ENCODE measurements at regions not wholly inside any gene's neighbourhood (a gene's known extent, or its start where the extent isn't known, plus 50 kb on each side); places are given as distances from the start of the nearest gene placed in this dataset.

GRCh38 chr1:191876631-191877030, 281.6 kb upstream of the RGS18 start:
- no peaks in the 10 kb centered on the region for H3K36me3 Mint-ChIP-seq (ENCODE audit: low read depth)
- H3K27ac Mint-ChIP-seq: no peak overlapping the region
- no peak overlapping the region for H3K4me3 Mint-ChIP-seq
- CTCF ChIA-PET: no interaction called here
- H3K9me3 Mint-ChIP-seq: no peaks in the 10 kb centered on the region
- POLR2A ChIA-PET: no interaction called here
- no peaks in the 10 kb centered on the region for H3K4me1 Mint-ChIP-seq
- no peaks in the 10 kb centered on the region for H3K27me3 Mint-ChIP-seq
- DNase-seq: no peak

GRCh38 chr1:191882870-191883269, 275.4 kb upstream of the RGS18 start:
- H3K9me3 Mint-ChIP-seq: no peaks in the 10 kb centered on the region
- H3K4me3 Mint-ChIP-seq: no peak overlapping the region
- no peak overlapping the region for H3K27ac Mint-ChIP-seq
- H3K27me3 Mint-ChIP-seq: no peaks in the 10 kb centered on the region
- DNase-seq: no peak
- ChIA-PET CTCF (no interaction called here), POLR2A (no interaction called here)
- H3K36me3 Mint-ChIP-seq (ENCODE audit: low read depth): no peaks in the 10 kb centered on the region
- no peaks in the 10 kb centered on the region for H3K4me1 Mint-ChIP-seq

- DNase-seq: no peak
- ChIA-PET POLR2A (no interaction called here), CTCF (no interaction called here)
- no peaks in the 10 kb centered on the region for H3K27me3 Mint-ChIP-seq
- H3K4me1 Mint-ChIP-seq: no peaks in the 10 kb centered on the region
- no peaks in the 10 kb centered on the region for H3K36me3 Mint-ChIP-seq (ENCODE audit: low read depth)
- no peak overlapping the region for H3K4me3 Mint-ChIP-seq
- H3K27ac Mint-ChIP-seq: no peak overlapping the region
- no peaks in the 10 kb centered on the region for H3K9me3 Mint-ChIP-seq
Measured at GRCh38 chr1:191886977-191887376, 271.3 kb upstream of the RGS18 start.

GRCh38 chr1:191888996-191889622, 269.2 kb upstream of the RGS18 start:
- H3K36me3 Mint-ChIP-seq (ENCODE audit: low read depth): no peaks in the 10 kb centered on the region
- no peak overlapping the region for H3K4me3 Mint-ChIP-seq
- ChIA-PET CTCF (no interaction called here), POLR2A (no interaction called here)
- no peak overlapping the region for H3K27ac Mint-ChIP-seq
- H3K9me3 Mint-ChIP-seq: no peaks in the 10 kb centered on the region
- H3K4me1 Mint-ChIP-seq: no peaks in the 10 kb centered on the region
- no peak for DNase-seq
- H3K27me3 Mint-ChIP-seq: no peaks in the 10 kb centered on the region

- Mint-ChIP-seq H3K36me3 (ENCODE audit: low read depth) (no peaks in the 10 kb centered on the region), H3K4me3 (no peak overlapping the region), H3K9me3 (no peaks in the 10 kb centered on the region), H3K27ac (no peak overlapping the region), H3K27me3 (no peaks in the 10 kb centered on the region), H3K4me1 (no peaks in the 10 kb centered on the region)
- no peak for DNase-seq
- ChIA-PET POLR2A (no interaction called here), CTCF (no interaction called here)
Measured at GRCh38 chr1:191889623-191890003, 268.6 kb upstream of the RGS18 start.

- ChIA-PET POLR2A (no interaction called here), CTCF (no interaction called here)
- H3K9me3 Mint-ChIP-seq: no peaks in the 10 kb centered on the region
- H3K36me3 Mint-ChIP-seq (ENCODE audit: low read depth): no peaks in the 10 kb centered on the region
- no peak overlapping the region for H3K4me3 Mint-ChIP-seq
- H3K4me1 Mint-ChIP-seq: no peaks in the 10 kb centered on the region
- DNase-seq: no peak
- H3K27ac Mint-ChIP-seq: no peak overlapping the region
- H3K27me3 Mint-ChIP-seq: no peaks in the 10 kb centered on the region
Measured at GRCh38 chr1:191890433-191891088, 267.7 kb upstream of the RGS18 start.

- POLR2A ChIA-PET: no interaction called here
Measured at GRCh38 chr1:191892716-191893115, 265.5 kb upstream of the RGS18 start.

GRCh38 chr1:191895049-191895448, 263.2 kb upstream of the RGS18 start:
- H3K36me3 Mint-ChIP-seq (ENCODE audit: low read depth): no peaks in the 10 kb centered on the region
- H3K9me3 Mint-ChIP-seq: no peaks in the 10 kb centered on the region
- no peaks in the 10 kb centered on the region for H3K27me3 Mint-ChIP-seq
- ChIA-PET CTCF (no interaction called here), POLR2A (no interaction called here)
- H3K4me1 Mint-ChIP-seq: no peaks in the 10 kb centered on the region
- no peak overlapping the region for H3K27ac Mint-ChIP-seq
- DNase-seq: no peak
- H3K4me3 Mint-ChIP-seq: no peak overlapping the region

More at GRCh38 chr1:191892716-191893115, 265.5 kb upstream of the RGS18 start:
- Mint-ChIP-seq H3K4me1 (no peaks in the 10 kb centered on the region), H3K9me3 (no peaks in the 10 kb centered on the region), H3K27me3 (no peaks in the 10 kb centered on the region), H3K27ac (no peak overlapping the region), H3K36me3 (ENCODE audit: low read depth) (no peaks in the 10 kb centered on the region), H3K4me3 (no peak overlapping the region)
- DNase-seq: no peak
- CTCF ChIA-PET: no interaction called here

GRCh38 chr1:191895462-191896058, 262.7 kb upstream of the RGS18 start:
- DNase-seq: no peak
- ChIA-PET CTCF (no interaction called here), POLR2A (no interaction called here)
- no peaks in the 10 kb centered on the region for H3K4me1 Mint-ChIP-seq
- H3K4me3 Mint-ChIP-seq: no peak overlapping the region
- H3K9me3 Mint-ChIP-seq: no peaks in the 10 kb centered on the region
- H3K27me3 Mint-ChIP-seq: no peaks in the 10 kb centered on the region
- no peak overlapping the region for H3K27ac Mint-ChIP-seq
- H3K36me3 Mint-ChIP-seq (ENCODE audit: low read depth): no peaks in the 10 kb centered on the region

GRCh38 chr1:191897134-191897533, 261.1 kb upstream of the RGS18 start:
- Mint-ChIP-seq H3K27me3 (no peaks in the 10 kb centered on the region), H3K4me1 (no peaks in the 10 kb centered on the region), H3K27ac (no peak overlapping the region), H3K4me3 (no peak overlapping the region), H3K36me3 (ENCODE audit: low read depth) (no peaks in the 10 kb centered on the region), H3K9me3 (peaks cover 2% of the 10 kb centered on the region)
- no peak for DNase-seq
- POLR2A ChIA-PET: no interaction called here
- CTCF ChIA-PET: no interaction called here

GRCh38 chr1:191901651-191902050, 256.6 kb upstream of the RGS18 start:
- H3K36me3 Mint-ChIP-seq (ENCODE audit: low read depth): no peaks in the 10 kb centered on the region
- peaks cover 2% of the 10 kb centered on the region for H3K9me3 Mint-ChIP-seq
- no peaks in the 10 kb centered on the region for H3K4me1 Mint-ChIP-seq
- ChIA-PET POLR2A (no interaction called here), CTCF (no interaction called here)
- no peak for DNase-seq
- H3K4me3 Mint-ChIP-seq: no peak overlapping the region
- no peak overlapping the region for H3K27ac Mint-ChIP-seq
- H3K27me3 Mint-ChIP-seq: no peaks in the 10 kb centered on the region

GRCh38 chr1:191904991-191905390, 253.3 kb upstream of the RGS18 start:
- Mint-ChIP-seq H3K9me3 (peaks cover 2% of the 10 kb centered on the region), H3K4me1 (no peaks in the 10 kb centered on the region), H3K27me3 (no peaks in the 10 kb centered on the region), H3K36me3 (ENCODE audit: low read depth) (no peaks in the 10 kb centered on the region), H3K27ac (no peak overlapping the region), H3K4me3 (no peak overlapping the region)
- ChIA-PET CTCF (no interaction called here), POLR2A (no interaction called here)
- no peak for DNase-seq

GRCh38 chr1:191905781-191906180, 252.5 kb upstream of the RGS18 start:
- Mint-ChIP-seq H3K9me3 (peaks cover 2% of the 10 kb centered on the region), H3K36me3 (ENCODE audit: low read depth) (no peaks in the 10 kb centered on the region), H3K27ac (no peak overlapping the region), H3K4me1 (no peaks in the 10 kb centered on the region), H3K27me3 (no peaks in the 10 kb centered on the region), H3K4me3 (no peak overlapping the region)
- DNase-seq: no peak
- ChIA-PET CTCF (no interaction called here), POLR2A (no interaction called here)

GRCh38 chr1:191907121-191907520, 251.1 kb upstream of the RGS18 start:
- Mint-ChIP-seq H3K9me3 (peaks cover 4% of the 10 kb centered on the region), H3K27me3 (no peaks in the 10 kb centered on the region)

More at GRCh38 chr1:191907121-191907520, 251.1 kb upstream of the RGS18 start:
- ChIA-PET CTCF (no interaction called here), POLR2A (no interaction called here)
- Mint-ChIP-seq H3K4me1 (no peaks in the 10 kb centered on the region), H3K4me3 (no peak overlapping the region), H3K27ac (no peak overlapping the region), H3K36me3 (ENCODE audit: low read depth) (no peaks in the 10 kb centered on the region)
- DNase-seq: no peak
